ENCODE measurements at regions not wholly inside any gene's neighbourhood (a gene's known extent, or its start where the extent isn't known, plus 50 kb on each side); places are given as distances from the start of the nearest gene placed in this dataset.

DNA sequence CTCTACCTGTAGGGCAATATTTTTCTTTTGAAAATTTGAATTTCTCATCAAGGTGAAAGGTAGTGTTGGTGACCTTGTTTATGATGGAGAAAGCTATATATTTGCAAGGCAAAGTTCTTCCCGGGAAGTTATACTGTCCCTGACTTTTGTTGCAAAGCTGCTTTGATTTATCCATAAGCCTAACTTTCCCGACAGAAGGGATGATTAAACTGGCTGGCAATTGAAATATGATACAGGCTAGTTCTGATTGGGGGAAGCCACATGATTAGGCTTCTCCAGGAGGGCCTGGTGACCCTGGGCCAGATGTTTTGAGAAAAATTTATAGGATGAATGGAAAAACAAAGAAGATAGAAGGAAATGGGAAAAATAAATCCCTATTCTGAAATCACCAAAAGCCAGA is 215.5 kb downstream of the ACTR3B start:
- TF ChIP-seq, protein P1, sequence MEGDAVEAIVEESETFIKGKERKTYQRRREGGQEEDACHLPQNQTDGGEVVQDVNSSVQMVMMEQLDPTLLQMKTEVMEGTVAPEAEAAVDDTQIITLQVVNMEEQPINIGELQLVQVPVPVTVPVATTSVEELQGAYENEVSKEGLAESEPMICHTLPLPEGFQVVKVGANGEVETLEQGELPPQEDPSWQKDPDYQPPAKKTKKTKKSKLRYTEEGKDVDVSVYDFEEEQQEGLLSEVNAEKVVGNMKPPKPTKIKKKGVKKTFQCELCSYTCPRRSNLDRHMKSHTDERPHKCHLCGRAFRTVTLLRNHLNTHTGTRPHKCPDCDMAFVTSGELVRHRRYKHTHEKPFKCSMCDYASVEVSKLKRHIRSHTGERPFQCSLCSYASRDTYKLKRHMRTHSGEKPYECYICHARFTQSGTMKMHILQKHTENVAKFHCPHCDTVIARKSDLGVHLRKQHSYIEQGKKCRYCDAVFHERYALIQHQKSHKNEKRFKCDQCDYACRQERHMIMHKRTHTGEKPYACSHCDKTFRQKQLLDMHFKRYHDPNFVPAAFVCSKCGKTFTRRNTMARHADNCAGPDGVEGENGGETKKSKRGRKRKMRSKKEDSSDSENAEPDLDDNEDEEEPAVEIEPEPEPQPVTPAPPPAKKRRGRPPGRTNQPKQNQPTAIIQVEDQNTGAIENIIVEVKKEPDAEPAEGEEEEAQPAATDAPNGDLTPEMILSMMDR (conservative IDR thresholded peaks at IDR 0.05; ENCODE audit: low read length) = no peak
- no peak for TF ChIP-seq EZH2phosphoT487 (IDR thresholded peaks at IDR 0.05; ENCODE audit: borderline replicate concordance, low read depth, low read length)
